ENCODE measurements at regions not wholly inside any gene's neighbourhood (a gene's known extent, or its start where the extent isn't known, plus 50 kb on each side); places are given as distances from the start of the nearest gene placed in this dataset.
"Not testable (repeated sequence)": the region's sequence is repeated elsewhere in the genome, so short reads cannot be mapped to it uniquely, and the experiment has no call there.

DNA sequence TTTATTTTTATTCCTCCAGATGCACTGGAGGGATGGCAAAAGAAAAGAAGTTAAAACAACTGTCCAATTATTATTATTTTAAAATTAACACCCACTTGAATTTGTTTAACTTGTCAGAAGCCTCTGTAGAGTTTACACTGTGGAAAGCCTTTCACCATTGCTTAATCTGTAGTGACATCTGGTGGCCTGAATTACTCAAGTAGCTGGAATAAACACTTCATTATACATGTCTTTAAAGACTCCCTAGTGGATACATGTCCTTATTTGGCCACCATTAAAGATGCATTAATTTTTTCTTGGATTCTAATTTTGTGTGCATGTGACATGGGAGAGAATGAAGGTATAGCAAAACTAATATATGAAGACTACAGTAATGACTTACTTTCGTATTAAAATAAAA is 1496.5 kb downstream of the FAM181B start:
- no peak overlapping the region for H3K14ac ChIP-seq (ENCODE audit: low read length in 2 of 2)
- H3K4me2 ChIP-seq (ENCODE audit: low read length, poor library complexity, severe bottlenecking), result no peak overlapping the region
- no peak overlapping the region for H3K9ac ChIP-seq (ENCODE audit: low read length)
- no peak overlapping the region for H2AFZ ChIP-seq (ENCODE audit: low read depth, low read length)
- no peaks in the 10 kb centered on the region for H3K36me3 ChIP-seq (ENCODE audit: control insufficient read depth in 1 of 2, insufficient read depth in 2 of 2, low read depth in 1 of 2, low read length in 2 of 2)
- H2BK120ac ChIP-seq (ENCODE audit: low read depth, low read length), result no peak overlapping the region
- H3K79me1 ChIP-seq (replicated peaks; ENCODE audit: low read length, poor library complexity, severe bottlenecking), result no peaks in the 10 kb centered on the region
- no peak overlapping the region for H2AK5ac ChIP-seq (ENCODE audit: low read length, severe bottlenecking)
- no peak overlapping the region for H2BK15ac ChIP-seq (ENCODE audit: low read depth, poor library complexity, severe bottlenecking)
- H4K91ac ChIP-seq (ENCODE audit: low read length), result no peak overlapping the region
- peak; percentile 59 for DNase-seq
- no peak overlapping the region for H2BK12ac ChIP-seq (ENCODE audit: low read length in 2 of 2)
- WGBS, result no CpG with 5 or more reads among the region's 1 CpG
- no peaks in the 10 kb centered on the region for H3K27me3 ChIP-seq (ENCODE audit: control insufficient read depth in 1 of 2, insufficient read depth in 1 of 2, low read length in 2 of 2)
- no peak overlapping the region for H3K27ac ChIP-seq (ENCODE audit: low read length, poor library complexity, severe bottlenecking)
- no peak overlapping the region for H3K4ac ChIP-seq (ENCODE audit: low read depth in 1 of 2, low read length in 2 of 2)
- H3K18ac ChIP-seq (ENCODE audit: low read depth in 1 of 2, low read length in 2 of 2), result no peak overlapping the region
- no peaks in the 10 kb centered on the region for H3K9me3 ChIP-seq (ENCODE audit: control insufficient read depth, low read length)
- H2BK5ac ChIP-seq (ENCODE audit: low read depth, low read length, poor library complexity, severe bottlenecking), result no peak overlapping the region
- H3K23ac ChIP-seq (ENCODE audit: low read length in 2 of 2), result no peak overlapping the region
- no peaks in the 10 kb centered on the region for H3K4me1 ChIP-seq (ENCODE audit: control insufficient read depth, insufficient read depth, low read depth, low read length)
- H3K4me3 ChIP-seq (ENCODE audit: insufficient read depth in 1 of 2, low read depth in 1 of 2, low read length in 2 of 2), result no peak overlapping the region
- H4K8ac ChIP-seq (ENCODE audit: low read length), result no peak overlapping the region

DNA sequence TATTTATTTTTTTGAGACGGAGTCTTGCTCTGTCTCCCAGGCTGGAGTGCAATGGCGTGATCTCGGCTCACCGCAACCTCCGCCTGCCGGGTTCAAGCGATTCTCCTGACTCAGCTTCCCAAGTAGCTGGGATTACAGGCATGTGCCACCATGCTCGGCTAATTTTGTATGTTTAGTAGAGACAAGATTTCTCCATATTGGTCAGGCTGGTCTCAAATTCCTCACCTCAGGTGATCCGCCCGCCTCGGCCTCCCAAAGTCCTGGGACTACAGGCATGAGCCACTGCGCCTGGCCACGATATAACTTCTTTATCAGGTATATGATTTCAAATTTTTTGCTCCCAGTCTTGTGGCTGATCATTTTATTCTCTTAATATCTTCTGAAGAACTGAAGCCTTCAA is 1506.3 kb downstream of the FAM181B start:
- not testable (repeated sequence) for H3K9me3 ChIP-seq (ENCODE audit: control insufficient read depth, low read length); H3K36me3 ChIP-seq (ENCODE audit: control insufficient read depth in 1 of 2, insufficient read depth in 2 of 2, low read depth in 1 of 2, low read length in 2 of 2); H4K91ac ChIP-seq (ENCODE audit: low read length); H3K14ac ChIP-seq (ENCODE audit: low read length in 2 of 2); H3K79me1 ChIP-seq (replicated peaks; ENCODE audit: low read length, poor library complexity, severe bottlenecking); H3K9ac ChIP-seq (ENCODE audit: low read length); H3K23ac ChIP-seq (ENCODE audit: low read length in 2 of 2); H2AFZ ChIP-seq (ENCODE audit: low read depth, low read length); H3K4me1 ChIP-seq (ENCODE audit: control insufficient read depth, insufficient read depth, low read depth, low read length); H3K4me3 ChIP-seq (ENCODE audit: insufficient read depth in 1 of 2, low read depth in 1 of 2, low read length in 2 of 2); DNase-seq; H2BK5ac ChIP-seq (ENCODE audit: low read depth, low read length, poor library complexity, severe bottlenecking); H4K8ac ChIP-seq (ENCODE audit: low read length); H2AK5ac ChIP-seq (ENCODE audit: low read length, severe bottlenecking); H3K27ac ChIP-seq (ENCODE audit: low read length, poor library complexity, severe bottlenecking); H2BK12ac ChIP-seq (ENCODE audit: low read length in 2 of 2); H3K4me2 ChIP-seq (ENCODE audit: low read length, poor library complexity, severe bottlenecking); H2BK120ac ChIP-seq (ENCODE audit: low read depth, low read length); H3K27me3 ChIP-seq (ENCODE audit: control insufficient read depth in 1 of 2, insufficient read depth in 1 of 2, low read length in 2 of 2); H3K4ac ChIP-seq (ENCODE audit: low read depth in 1 of 2, low read length in 2 of 2); H2BK15ac ChIP-seq (ENCODE audit: low read depth, poor library complexity, severe bottlenecking); H3K18ac ChIP-seq (ENCODE audit: low read depth in 1 of 2, low read length in 2 of 2)
- 98% methylated on average over 13 of the region's 13 CpGs for WGBS

DNA sequence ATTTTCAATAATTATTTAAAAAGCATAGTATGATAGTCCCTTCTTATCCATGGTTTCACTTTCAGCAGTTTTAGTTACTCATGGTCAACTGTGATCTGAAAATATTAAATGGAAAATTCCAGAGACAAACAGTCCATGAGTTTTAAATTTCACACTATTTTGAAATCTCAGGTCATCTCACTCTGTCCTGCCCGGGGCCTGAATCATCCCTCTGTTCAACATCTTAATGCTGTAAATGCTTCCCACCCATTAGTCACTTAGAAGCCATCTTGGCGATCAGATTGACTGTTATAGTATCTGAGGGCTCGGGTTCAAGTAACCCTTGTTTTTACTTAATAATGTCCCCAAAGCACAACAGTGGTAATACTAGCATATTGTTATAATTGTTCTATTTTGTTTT is 1509.3 kb downstream of the FAM181B start:
- H3K4me3 ChIP-seq (ENCODE audit: insufficient read depth in 1 of 2, low read depth in 1 of 2, low read length in 2 of 2), result no peak overlapping the region

DNA sequence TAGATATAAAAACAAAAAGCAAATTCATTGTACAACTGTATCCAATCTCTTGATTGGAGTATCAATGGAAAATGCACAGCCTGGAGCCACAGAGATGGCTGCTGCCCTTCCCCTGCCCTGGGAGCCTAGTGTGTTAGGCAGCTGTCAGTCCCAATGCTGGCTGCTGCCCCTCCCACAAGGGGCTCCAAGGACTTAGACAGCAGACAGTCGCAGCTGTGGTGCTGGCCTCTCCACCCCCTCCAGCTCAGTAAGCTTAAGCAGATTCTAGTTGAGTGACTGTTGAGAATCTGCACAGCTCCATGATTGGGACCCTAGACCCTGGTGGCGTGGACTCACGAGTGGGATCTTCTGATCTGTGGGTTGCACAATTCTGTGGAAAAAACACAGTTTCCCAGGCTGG is 1511.2 kb downstream of the FAM181B start:
- 79% methylated on average over 3 of the region's 3 CpGs for WGBS

More for the DNA sequence above, 1509.3 kb downstream of the FAM181B start:
- DNase-seq, result no peak
- no peak overlapping the region for H3K4ac ChIP-seq (ENCODE audit: low read depth in 1 of 2, low read length in 2 of 2)
- peak overlapping the region; percentile 32 for H3K27ac ChIP-seq (ENCODE audit: low read length, poor library complexity, severe bottlenecking)
- H3K4me2 ChIP-seq (ENCODE audit: low read length, poor library complexity, severe bottlenecking), result no peak overlapping the region
- no peak overlapping the region for H3K23ac ChIP-seq (ENCODE audit: low read length in 2 of 2)
- WGBS, result 62% methylated on average over 2 of the region's 3 CpGs
- H3K9me3 ChIP-seq (ENCODE audit: control insufficient read depth, low read length), result no peaks in the 10 kb centered on the region
- no peak overlapping the region for H2AFZ ChIP-seq (ENCODE audit: low read depth, low read length)
- no peaks in the 10 kb centered on the region for H3K4me1 ChIP-seq (ENCODE audit: control insufficient read depth, insufficient read depth, low read depth, low read length)
- H2BK12ac ChIP-seq (ENCODE audit: low read length in 2 of 2), result no peak overlapping the region
- no peak overlapping the region for H2BK5ac ChIP-seq (ENCODE audit: low read depth, low read length, poor library complexity, severe bottlenecking)
- H2BK120ac ChIP-seq (ENCODE audit: low read depth, low read length), result no peak overlapping the region
- H3K9ac ChIP-seq (ENCODE audit: low read length), result no peak overlapping the region
- no peak overlapping the region for H3K18ac ChIP-seq (ENCODE audit: low read depth in 1 of 2, low read length in 2 of 2)
- H3K79me1 ChIP-seq (replicated peaks; ENCODE audit: low read length, poor library complexity, severe bottlenecking), result no peaks in the 10 kb centered on the region
- H3K27me3 ChIP-seq (ENCODE audit: control insufficient read depth in 1 of 2, insufficient read depth in 1 of 2, low read length in 2 of 2), result no peaks in the 10 kb centered on the region
- no peak overlapping the region for H2AK5ac ChIP-seq (ENCODE audit: low read length, severe bottlenecking)
- H3K36me3 ChIP-seq (ENCODE audit: control insufficient read depth in 1 of 2, insufficient read depth in 2 of 2, low read depth in 1 of 2, low read length in 2 of 2), result no peaks in the 10 kb centered on the region
- no peak overlapping the region for H2BK15ac ChIP-seq (ENCODE audit: low read depth, poor library complexity, severe bottlenecking)
- H4K91ac ChIP-seq (ENCODE audit: low read length), result no peak overlapping the region
- no peak overlapping the region for H3K14ac ChIP-seq (ENCODE audit: low read length in 2 of 2)
- H4K8ac ChIP-seq (ENCODE audit: low read length), result no peak overlapping the region

More for the DNA sequence above, 1511.2 kb downstream of the FAM181B start:
- H4K91ac ChIP-seq (ENCODE audit: low read length), result no peak overlapping the region
- no peaks in the 10 kb centered on the region for H3K36me3 ChIP-seq (ENCODE audit: control insufficient read depth in 1 of 2, insufficient read depth in 2 of 2, low read depth in 1 of 2, low read length in 2 of 2)
- H3K4me3 ChIP-seq (ENCODE audit: insufficient read depth in 1 of 2, low read depth in 1 of 2, low read length in 2 of 2), result no peak overlapping the region
- H2BK12ac ChIP-seq (ENCODE audit: low read length in 2 of 2), result no peak overlapping the region
- no peak overlapping the region for H3K14ac ChIP-seq (ENCODE audit: low read length in 2 of 2)
- H4K8ac ChIP-seq (ENCODE audit: low read length), result peak overlapping the region; percentile 65
- H3K9me3 ChIP-seq (ENCODE audit: control insufficient read depth, low read length), result no peaks in the 10 kb centered on the region
- H2BK15ac ChIP-seq (ENCODE audit: low read depth, poor library complexity, severe bottlenecking), result no peak overlapping the region
- H3K4me2 ChIP-seq (ENCODE audit: low read length, poor library complexity, severe bottlenecking), result no peak overlapping the region
- no peaks in the 10 kb centered on the region for H3K27me3 ChIP-seq (ENCODE audit: control insufficient read depth in 1 of 2, insufficient read depth in 1 of 2, low read length in 2 of 2)
- no peak overlapping the region for H2BK120ac ChIP-seq (ENCODE audit: low read depth, low read length)
- peak overlapping the region; percentile 40 for H2BK5ac ChIP-seq (ENCODE audit: low read depth, low read length, poor library complexity, severe bottlenecking)
- no peaks in the 10 kb centered on the region for H3K4me1 ChIP-seq (ENCODE audit: control insufficient read depth, insufficient read depth, low read depth, low read length)
- no peak overlapping the region for H3K27ac ChIP-seq (ENCODE audit: low read length, poor library complexity, severe bottlenecking)
- H3K4ac ChIP-seq (ENCODE audit: low read depth in 1 of 2, low read length in 2 of 2), result no peak overlapping the region
- no peak overlapping the region for H3K9ac ChIP-seq (ENCODE audit: low read length)
- no peak overlapping the region for H3K18ac ChIP-seq (ENCODE audit: low read depth in 1 of 2, low read length in 2 of 2)
- H2AFZ ChIP-seq (ENCODE audit: low read depth, low read length), result no peak overlapping the region
- peak overlapping the region; percentile 69 for H2AK5ac ChIP-seq (ENCODE audit: low read length, severe bottlenecking)
- no peaks in the 10 kb centered on the region for H3K79me1 ChIP-seq (replicated peaks; ENCODE audit: low read length, poor library complexity, severe bottlenecking)
- no peak for DNase-seq
- H3K23ac ChIP-seq (ENCODE audit: low read length in 2 of 2), result no peak overlapping the region
